OCI-LY1 (cell line): ENCODE measurements at regions not wholly inside any gene's neighbourhood (a gene's known extent, or its start where the extent isn't known, plus 50 kb on each side); places are given as distances from the start of the nearest gene placed in this dataset.

ENCODE experiments used
- CTCF ChIP-seq: fragments of 200-600 bp; sonication (generic), shearing (Covaris generic); IDR thresholded peaks from 2 replicates; pipeline ENCODE4 v1.5.1; 2017; ENCODE audit warnings: mild to moderate bottlenecking, antibody characterized with exemption, low read length, moderate library complexity, mixed read lengths
- EZH2 ChIP-seq: fragments of 200-600 bp; sonication (generic), shearing (Covaris generic); IDR thresholded peaks from 2 replicates; pipeline ENCODE4 v1.8.0; 2017; ENCODE audit warnings: borderline replicate concordance, mixed run types, mild to moderate bottlenecking, antibody characterized with exemption, low read length, moderate library complexity, mixed read lengths

- no peak for TF ChIP-seq CTCF
- TF ChIP-seq EZH2: no peak
These were observed 380.8 kb upstream of the NDN start for GRCh38 chr15:24067733-24068501.
